HG02943 (cell line): ENCODE measurements at regions not wholly inside any gene's neighbourhood (a gene's known extent, or its start where the extent isn't known, plus 50 kb on each side); places are given as distances from the start of the nearest gene placed in this dataset.
"Not testable (repeated sequence)": the region's sequence is repeated elsewhere in the genome, so short reads cannot be mapped to it uniquely, and the experiment has no call there.

Experiments used
- ATAC-seq: cut with Tn5 transposase; IDR thresholded peaks from one replicate; pipeline ENCODE4 v1.9.1; 2021; ENCODE audit warnings: mild to moderate bottlenecking, low read depth, moderate library complexity; ENCODE audit not compliant: unreplicated experiment

- no peak for ATAC-seq
These were observed 116.4 kb upstream of the SEM1 start for GRCh38 chr7:96826089-96826488.

DNA sequence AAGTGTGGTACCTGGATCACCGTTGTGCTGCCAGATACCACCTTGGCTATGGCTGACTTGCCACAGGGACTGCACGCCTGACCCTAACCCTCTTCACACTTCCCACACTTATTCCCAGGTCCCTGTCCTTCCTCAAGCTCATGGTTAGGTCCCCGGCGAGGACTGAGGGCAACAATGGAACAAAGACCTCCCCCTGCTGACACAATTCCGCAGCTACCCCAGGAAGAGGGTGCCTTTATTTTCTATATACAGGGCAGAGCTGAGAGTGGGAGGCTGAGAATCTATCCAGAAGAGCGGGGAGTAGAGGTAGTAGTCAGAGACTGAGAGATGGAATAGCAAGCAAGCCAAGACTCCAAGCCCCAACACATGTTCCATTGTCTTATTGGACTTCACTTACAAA is 118.1 kb upstream of the SEM1 start:
- no peak for ATAC-seq

GRCh38 chr7:96829121-96829520 is 119.5 kb upstream of the SEM1 start:
- not testable (repeated sequence) for ATAC-seq

DNA sequence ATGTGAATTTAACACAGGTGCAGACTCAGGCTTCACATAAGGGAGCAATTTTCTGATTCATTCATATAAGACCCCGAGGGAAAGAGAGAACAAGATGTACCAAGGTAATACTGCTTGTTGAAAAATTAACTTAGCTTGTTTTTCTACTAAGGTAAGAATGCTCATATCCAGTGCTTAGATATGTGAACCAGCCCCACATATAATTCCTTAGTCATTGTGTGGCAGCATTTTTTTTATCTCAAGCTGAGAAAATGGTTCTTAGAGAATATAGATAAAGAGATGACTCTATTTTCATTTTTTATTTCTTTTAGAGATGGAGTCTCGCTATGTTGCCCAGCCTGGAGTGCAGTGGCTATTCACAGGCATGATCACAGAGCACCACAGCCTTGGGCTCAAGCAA is 121.8 kb upstream of the SEM1 start:
- ATAC-seq: no peak

GRCh38 chr7:96832092-96832662 is 122.5 kb upstream of the SEM1 start:
- no peak for ATAC-seq

DNA sequence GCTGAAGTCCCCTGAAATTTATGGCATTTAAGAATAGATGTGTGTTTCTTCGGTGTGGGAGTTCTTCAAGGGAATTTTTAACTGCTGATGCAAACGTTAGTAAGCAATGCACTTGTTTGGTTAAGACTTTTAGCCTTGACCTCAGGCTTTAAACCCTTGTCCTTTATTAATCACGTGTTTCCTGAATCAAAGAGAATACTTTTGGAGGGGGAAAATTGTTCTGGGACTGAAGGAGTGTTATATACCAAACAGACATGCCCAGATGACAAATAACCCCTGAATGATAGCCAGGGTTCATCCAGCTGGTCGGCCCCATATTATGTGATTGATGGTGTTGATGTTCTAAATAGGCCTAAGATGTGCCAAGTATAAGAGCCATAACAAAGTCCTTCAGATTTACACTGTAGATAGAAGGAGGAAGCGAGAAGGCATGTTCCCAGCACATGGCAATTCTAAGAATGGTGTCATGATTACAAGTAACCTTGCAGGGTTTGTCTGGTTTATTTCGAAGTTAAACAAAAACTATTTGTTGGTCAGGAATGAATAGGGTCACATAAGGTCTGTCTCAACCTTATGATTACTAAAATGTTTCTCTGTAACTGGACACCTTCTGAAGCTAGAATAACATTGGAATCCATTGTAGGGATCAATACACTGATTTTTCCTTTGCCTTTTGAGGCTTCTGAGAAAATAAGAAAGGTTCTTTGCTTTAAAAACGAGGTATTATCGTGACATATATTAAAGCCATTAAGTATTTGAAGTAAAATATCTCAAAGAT is 124.2 kb upstream of the SEM1 start:
- no peak for ATAC-seq

DNA sequence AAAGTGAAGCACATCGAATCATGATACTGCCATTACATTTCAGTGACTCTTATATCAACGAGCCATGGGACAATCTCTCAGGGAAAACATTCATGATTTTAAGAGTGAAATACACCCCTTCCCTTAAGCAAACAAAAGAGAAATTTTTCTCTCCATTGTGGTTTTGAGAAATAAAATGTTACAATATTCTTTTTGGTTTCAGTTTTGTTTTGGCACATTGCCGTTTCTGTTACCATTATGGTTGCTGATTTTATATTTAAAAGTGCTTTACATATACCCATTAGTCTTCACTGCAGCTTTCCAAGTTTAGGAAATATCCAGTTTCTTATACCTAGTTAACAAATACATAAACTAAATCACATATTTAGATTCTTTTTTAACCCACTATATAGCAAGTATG is 126.8 kb upstream of the SEM1 start:
- no peak for ATAC-seq

- peak; percentile 96 for ATAC-seq
These were observed 127.9 kb upstream of the SEM1 start for GRCh38 chr7:96837593-96837992.

GRCh38 chr7:96838481-96838880 is 128.8 kb upstream of the SEM1 start:
- ATAC-seq: no peak

DNA sequence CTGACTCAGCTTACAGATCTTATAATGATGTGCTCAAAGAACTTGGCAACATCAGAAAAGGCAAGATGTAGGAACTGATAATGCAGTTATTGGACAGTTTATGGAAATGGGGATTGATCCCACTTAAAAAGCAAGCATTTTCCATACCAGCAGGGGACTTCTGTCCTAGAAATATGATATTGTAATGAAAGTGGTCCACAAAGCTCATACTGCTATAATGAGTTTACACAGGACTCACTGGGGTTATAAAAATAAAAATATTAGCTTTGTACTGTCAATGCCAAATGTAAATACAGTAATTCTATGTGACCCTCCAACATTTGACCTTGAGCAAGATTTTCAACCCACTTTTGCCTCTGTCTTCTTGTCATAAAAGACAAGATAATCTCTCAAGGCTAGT is 145.5 kb upstream of the SEM1 start:
- no peak for ATAC-seq

GRCh38 chr7:96855691-96856090 is 146.0 kb upstream of the SEM1 start:
- ATAC-seq: no peak

DNA sequence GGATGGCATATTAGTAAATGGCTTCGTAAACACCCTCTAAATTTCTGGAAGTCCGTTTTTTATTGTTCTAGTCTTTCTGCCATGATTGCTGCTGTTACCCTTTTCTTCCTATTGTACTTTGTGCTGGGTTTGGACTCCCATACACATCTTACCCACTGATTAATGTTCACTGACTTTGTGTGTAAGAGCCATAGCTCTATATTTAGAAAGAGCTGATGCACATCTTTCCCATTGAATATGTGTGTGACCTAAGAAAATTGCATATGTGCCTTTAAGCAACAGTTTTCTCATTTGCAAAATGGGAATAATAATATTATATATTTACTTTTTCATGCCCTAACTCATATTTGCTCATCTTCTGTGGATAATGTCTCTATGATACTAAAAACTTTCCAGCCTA is 135.8 kb upstream of the DLX6 start:
- ATAC-seq: no peak

GRCh38 chr7:96870185-96870584 is 135.2 kb upstream of the DLX6 start:
- ATAC-seq: no peak

DNA sequence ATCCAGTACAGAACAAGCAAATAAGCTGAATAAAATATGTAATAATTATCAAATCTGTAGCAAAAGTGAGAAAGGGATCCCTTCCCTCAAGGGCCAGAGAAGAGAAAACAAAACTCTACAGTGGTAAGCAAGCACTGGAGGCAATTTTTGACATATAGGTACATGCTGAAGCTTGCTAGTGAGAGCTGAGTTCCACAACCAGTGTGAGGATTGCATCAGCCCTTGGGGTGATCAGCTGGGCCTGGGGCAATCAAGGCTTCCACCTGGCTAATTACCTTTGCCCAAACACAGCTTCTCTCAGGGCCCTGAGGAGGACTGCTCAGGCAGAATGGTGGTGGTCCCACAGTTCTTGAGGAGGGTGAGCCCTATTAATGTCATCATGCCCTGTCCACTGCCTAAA is 134.4 kb upstream of the DLX6 start:
- ATAC-seq: no peak

- no peak for ATAC-seq
These were observed 117.9 kb upstream of the DLX6 start for GRCh38 chr7:96887426-96887825.

DNA sequence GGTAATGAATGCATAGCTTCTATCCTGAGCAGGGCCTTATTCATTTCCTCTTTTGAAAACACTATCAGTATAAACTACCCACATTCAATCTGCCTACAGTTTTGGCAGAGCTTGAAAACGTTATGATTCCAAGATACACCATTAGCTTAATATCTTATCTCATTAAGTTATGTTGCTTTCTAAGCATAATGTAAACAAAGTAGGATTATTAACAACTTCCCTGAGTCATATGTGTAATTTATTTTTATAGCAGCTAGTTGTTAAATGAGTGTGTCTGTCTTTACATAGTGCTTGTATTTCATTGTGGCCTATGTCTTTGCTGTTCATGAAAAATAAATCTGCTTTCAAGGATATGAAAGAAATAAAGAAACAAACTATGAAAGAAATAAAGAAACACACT is 106.2 kb upstream of the DLX6 start:
- no peak for ATAC-seq

GRCh38 chr7:96901822-96902445 is 103.4 kb upstream of the DLX6 start:
- ATAC-seq: no peak

- no peak for ATAC-seq
These were observed 101.4 kb upstream of the DLX6 start for GRCh38 chr7:96903906-96904305.

GRCh38 chr7:96910486-96910885 is 94.9 kb upstream of the DLX6 start:
- no peak for ATAC-seq

GRCh38 chr7:96915029-96915428 is 90.3 kb upstream of the DLX6 start:
- no peak for ATAC-seq

DNA sequence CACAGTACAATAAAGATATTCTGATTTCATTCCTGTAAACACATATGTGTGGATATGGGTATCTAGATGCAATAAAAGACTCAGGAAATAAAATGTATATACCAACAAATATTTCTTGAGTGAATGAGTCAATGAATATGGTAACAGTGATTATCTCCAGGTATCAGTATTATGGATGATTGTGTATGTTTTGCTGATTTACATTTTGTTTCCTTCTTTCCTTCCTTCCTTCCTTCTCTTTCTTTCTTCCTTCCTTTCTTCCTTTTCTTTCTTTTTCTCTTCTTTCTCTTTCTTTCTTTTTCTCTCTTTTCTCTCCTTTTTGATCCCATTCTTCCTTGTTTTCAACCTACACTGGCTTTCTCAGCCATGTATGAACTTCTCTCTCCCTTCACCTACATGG is 85.3 kb upstream of the DLX6 start:
- no peak for ATAC-seq

DNA sequence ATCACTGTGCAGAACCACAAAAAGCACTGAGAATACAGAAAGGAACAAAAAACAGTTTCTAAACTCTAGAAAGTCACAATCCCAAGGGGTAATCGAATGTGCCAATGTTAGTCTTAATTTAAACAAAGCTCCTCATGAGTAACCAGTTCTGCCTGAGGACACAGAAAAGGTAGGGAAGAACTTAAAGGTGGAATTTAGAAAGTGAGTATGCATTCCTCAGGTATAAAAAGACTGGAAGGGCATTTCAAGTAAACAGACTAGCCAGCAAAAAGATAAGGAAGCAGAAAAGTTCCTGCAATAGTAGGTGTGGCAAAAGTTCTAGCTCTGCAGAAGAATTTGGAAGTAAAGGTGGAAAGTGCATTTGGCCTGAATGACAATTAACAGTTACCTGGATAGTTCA is 84.6 kb upstream of the DLX6 start:
- ATAC-seq: no peak
